DND-41 (cell line): ENCODE measurements at regions not wholly inside any gene's neighbourhood (a gene's known extent, or its start where the extent isn't known, plus 50 kb on each side); places are given as distances from the start of the nearest gene placed in this dataset.

Experiments used
- ATAC-seq: fragments of 200-7000 bp; cut with Tn5 transposase; 3 replicates; pipeline ENCODE4 v1.9.1; 2021; ENCODE audit warnings: low read depth; ENCODE audit not compliant: insufficient read depth
- DNase-seq: peaks from one replicate; pipeline ENCODE4 v3.0.0-alpha.2; 2020
- H2AFZ ChIP-seq: 2 replicates; pipeline ENCODE4 v1.6.0; 2012; ENCODE audit warnings: low read depth, low read length
- H3K27ac ChIP-seq: 2 replicates; pipeline ENCODE4 v1.5.1; 2012; ENCODE audit warnings: low read length, inconsistent platforms
- H3K27me3 ChIP-seq: fragments of 200-600 bp; sonication (generic); 2 replicates; pipeline ENCODE4 v1.6.0; 2012; ENCODE audit warnings: low read length, mild to moderate bottlenecking, inconsistent platforms; ENCODE audit not compliant: insufficient read depth, poor library complexity
- H3K36me3 ChIP-seq: 2 replicates; pipeline ENCODE4 v1.5.1; 2012; ENCODE audit warnings: low read length, inconsistent platforms; ENCODE audit not compliant: insufficient read depth
- H3K4me1 ChIP-seq: 2 replicates; pipeline ENCODE4 v1.5.1; 2012; ENCODE audit warnings: mild to moderate bottlenecking, low read length; ENCODE audit not compliant: insufficient read depth
- H3K4me2 ChIP-seq: 2 replicates; pipeline ENCODE4 v1.6.0; 2012; ENCODE audit warnings: mild to moderate bottlenecking, moderate library complexity, low read length, inconsistent platforms; ENCODE audit not compliant: insufficient read depth
- H3K4me3 ChIP-seq, 2 experiments: fragments of 200-600 bp in 1 of 2; shearing (Covaris generic) in 1 of 2; 2 replicates each; pipeline ENCODE4 v1.5.1; 2012 to 2016; ENCODE audit warnings: inconsistent platforms in 2 of 2, low read length in 2 of 2, mild to moderate bottlenecking in 2 of 2, low read depth in 1 of 2, moderate library complexity in 1 of 2
- H3K79me2 ChIP-seq: 2 replicates; pipeline ENCODE4 v1.6.0; 2012; ENCODE audit warnings: low read length, inconsistent platforms; ENCODE audit not compliant: insufficient read depth
- H3K9ac ChIP-seq: 2 replicates; pipeline ENCODE4 v1.6.0; 2012; ENCODE audit warnings: low read depth, mild to moderate bottlenecking, inconsistent platforms, low read length, moderate library complexity
- H3K9me3 ChIP-seq: 2 replicates; pipeline ENCODE4 v1.5.1; 2012; ENCODE audit warnings: low read length, moderate library complexity, mild to moderate bottlenecking, inconsistent platforms; ENCODE audit not compliant: insufficient read depth, severe bottlenecking
- H4K20me1 ChIP-seq: 2 replicates; pipeline ENCODE4 v1.6.0; 2012; ENCODE audit warnings: low read length; ENCODE audit not compliant: insufficient read depth
- EZH2 ChIP-seq: IDR thresholded peaks from 3 replicates; pipeline ENCODE4 v1.6.1; 2012; ENCODE audit warnings: borderline replicate concordance, low read depth, mild to moderate bottlenecking, moderate library complexity, low read length, inconsistent platforms; ENCODE audit not compliant: severe bottlenecking
- TF ChIP-seq, protein P1 (sequence below): IDR thresholded peaks from 2 replicates; pipeline ENCODE4 v1.5.1; 2012; ENCODE audit warnings: borderline replicate concordance, low read length, moderate library complexity, mild to moderate bottlenecking; ENCODE audit not compliant: poor library complexity, severe bottlenecking; ENCODE audit errors: extremely low read depth

DNA sequence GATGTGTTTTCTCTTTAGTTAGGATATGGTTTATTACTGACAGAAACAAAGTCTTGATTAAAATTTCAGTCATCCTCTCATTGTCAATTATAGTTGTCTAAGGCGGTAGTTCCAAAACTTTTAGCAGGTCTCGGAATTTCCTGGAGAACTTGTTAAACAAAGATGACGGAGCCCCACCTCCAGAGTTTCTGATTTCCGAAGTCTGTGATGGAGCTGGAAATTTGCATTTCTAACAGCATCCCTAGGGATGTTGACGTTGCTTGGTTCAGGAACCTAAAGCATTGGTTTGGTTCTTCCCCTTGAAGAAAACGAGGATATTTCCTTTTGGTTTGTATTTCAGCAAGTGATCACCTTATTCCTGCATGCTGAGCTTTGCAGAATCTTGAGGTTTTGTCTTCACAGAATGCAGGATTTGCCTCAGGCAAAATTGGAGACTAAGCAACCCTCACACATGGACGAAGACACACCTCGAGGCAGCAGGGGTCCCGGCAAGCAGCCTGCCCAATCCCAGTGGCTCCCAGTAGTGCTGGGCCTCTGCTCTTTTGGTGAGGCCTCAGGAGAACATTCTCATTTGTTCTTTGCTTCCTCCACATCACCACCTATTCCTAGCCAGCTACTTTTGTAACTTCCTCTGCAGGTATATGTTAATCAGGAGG, 187.1 kb upstream of the PHACTR1 start:
- TF ChIP-seq, protein P1, sequence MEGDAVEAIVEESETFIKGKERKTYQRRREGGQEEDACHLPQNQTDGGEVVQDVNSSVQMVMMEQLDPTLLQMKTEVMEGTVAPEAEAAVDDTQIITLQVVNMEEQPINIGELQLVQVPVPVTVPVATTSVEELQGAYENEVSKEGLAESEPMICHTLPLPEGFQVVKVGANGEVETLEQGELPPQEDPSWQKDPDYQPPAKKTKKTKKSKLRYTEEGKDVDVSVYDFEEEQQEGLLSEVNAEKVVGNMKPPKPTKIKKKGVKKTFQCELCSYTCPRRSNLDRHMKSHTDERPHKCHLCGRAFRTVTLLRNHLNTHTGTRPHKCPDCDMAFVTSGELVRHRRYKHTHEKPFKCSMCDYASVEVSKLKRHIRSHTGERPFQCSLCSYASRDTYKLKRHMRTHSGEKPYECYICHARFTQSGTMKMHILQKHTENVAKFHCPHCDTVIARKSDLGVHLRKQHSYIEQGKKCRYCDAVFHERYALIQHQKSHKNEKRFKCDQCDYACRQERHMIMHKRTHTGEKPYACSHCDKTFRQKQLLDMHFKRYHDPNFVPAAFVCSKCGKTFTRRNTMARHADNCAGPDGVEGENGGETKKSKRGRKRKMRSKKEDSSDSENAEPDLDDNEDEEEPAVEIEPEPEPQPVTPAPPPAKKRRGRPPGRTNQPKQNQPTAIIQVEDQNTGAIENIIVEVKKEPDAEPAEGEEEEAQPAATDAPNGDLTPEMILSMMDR, result no peak
- no peak for TF ChIP-seq EZH2
- DNase-seq (no peak), ATAC-seq (no peak)
- no peaks in the 10 kb centered on the region for H4K20me1 ChIP-seq
- H3K9me3 ChIP-seq, result no peaks in the 10 kb centered on the region
- H3K4me2 ChIP-seq, result no peak overlapping the region
- no peak overlapping the region for H3K9ac ChIP-seq
- H3K27me3 ChIP-seq, result no peaks in the 10 kb centered on the region
- H3K4me3 ChIP-seq, result no peak overlapping the region
- no peak overlapping the region for H3K27ac ChIP-seq
- no peak overlapping the region for H2AFZ ChIP-seq
- no peaks in the 10 kb centered on the region for H3K36me3 ChIP-seq
- no peaks in the 10 kb centered on the region for H3K4me1 ChIP-seq
- no peaks in the 10 kb centered on the region for H3K79me2 ChIP-seq

DNA sequence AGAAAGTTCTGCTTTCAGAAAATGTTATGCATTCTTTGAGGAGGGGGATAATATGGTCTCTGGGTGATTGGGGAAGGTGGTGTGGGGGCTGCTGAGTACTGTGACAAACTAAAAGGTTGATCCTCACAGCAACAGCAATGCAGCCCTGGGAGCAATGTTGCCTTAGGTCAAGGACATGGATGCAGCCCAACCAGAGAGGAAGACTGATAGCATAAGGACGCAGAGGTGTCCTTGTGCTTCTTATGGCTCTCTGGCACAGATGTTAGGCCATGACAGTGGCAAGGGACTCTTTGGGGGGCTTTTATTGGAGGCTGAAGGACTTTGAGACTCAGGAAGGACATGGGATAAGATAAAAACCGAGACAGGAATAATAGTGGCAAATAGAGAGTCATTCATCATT, 186.2 kb upstream of the PHACTR1 start:
- TF ChIP-seq EZH2, result no peak
- TF ChIP-seq, protein P1, result no peak
- H3K4me3 ChIP-seq, result no peak overlapping the region
- no peak overlapping the region for H3K27ac ChIP-seq
- no peaks in the 10 kb centered on the region for H3K79me2 ChIP-seq
- H3K4me2 ChIP-seq, result no peak overlapping the region
- no peak overlapping the region for H2AFZ ChIP-seq
- no peaks in the 10 kb centered on the region for H4K20me1 ChIP-seq
- H3K4me1 ChIP-seq, result no peaks in the 10 kb centered on the region
- H3K9me3 ChIP-seq, result no peaks in the 10 kb centered on the region
- ATAC-seq (no peak), DNase-seq (no peak)
- no peak overlapping the region for H3K9ac ChIP-seq
- H3K27me3 ChIP-seq, result no peaks in the 10 kb centered on the region
- no peaks in the 10 kb centered on the region for H3K36me3 ChIP-seq

DNA sequence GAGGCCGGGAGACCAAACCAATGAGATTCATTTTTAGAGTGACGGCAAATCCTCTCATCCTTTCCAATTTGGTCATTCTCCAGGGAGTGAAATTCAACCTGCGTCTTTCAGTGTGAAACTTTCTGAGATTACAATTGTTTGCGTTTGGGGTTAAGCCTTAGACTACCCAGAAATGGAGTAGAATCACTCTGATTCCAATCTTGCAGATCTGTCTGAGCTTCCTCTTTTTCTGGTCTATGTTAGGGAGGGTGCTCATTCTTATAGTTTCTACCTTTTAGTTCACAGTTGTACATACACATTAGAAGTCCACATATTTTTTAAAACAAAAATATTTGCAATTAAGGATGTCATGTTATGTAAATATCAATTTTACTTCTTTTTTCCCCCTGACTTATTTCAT, 183.0 kb upstream of the PHACTR1 start:
- H3K4me3 ChIP-seq, result no peak overlapping the region
- H3K36me3 ChIP-seq, result no peaks in the 10 kb centered on the region
- TF ChIP-seq EZH2, result no peak
- TF ChIP-seq, protein P1, result no peak
- no peaks in the 10 kb centered on the region for H3K79me2 ChIP-seq
- no peak overlapping the region for H3K9ac ChIP-seq
- DNase-seq (no peak), ATAC-seq (no peak)
- H3K27me3 ChIP-seq, result no peaks in the 10 kb centered on the region
- H3K9me3 ChIP-seq, result no peaks in the 10 kb centered on the region
- H4K20me1 ChIP-seq, result no peaks in the 10 kb centered on the region
- H3K4me2 ChIP-seq, result no peak overlapping the region
- H2AFZ ChIP-seq, result no peak overlapping the region
- no peak overlapping the region for H3K27ac ChIP-seq
- no peaks in the 10 kb centered on the region for H3K4me1 ChIP-seq
